Loucy (cell line): ENCODE measurements at regions not wholly inside any gene's neighbourhood (a gene's known extent, or its start where the extent isn't known, plus 50 kb on each side); places are given as distances from the start of the nearest gene placed in this dataset.
"Not testable (repeated sequence)": the region's sequence is repeated elsewhere in the genome, so short reads cannot be mapped to it uniquely, and the experiment has no call there.

Source experiments
- H2AFZ ChIP-seq: fragments of 200-600 bp; sonication (generic); 2 replicates; pipeline ENCODE4 v1.6.0; 2016; ENCODE audit warnings: antibody characterized with exemption, mild to moderate bottlenecking, low read length, moderate library complexity
- H3F3A ChIP-seq: fragments of 200-600 bp; 2 replicates; pipeline ENCODE4 v1.6.0; 2016; ENCODE audit warnings: antibody characterized with exemption, low read depth, mild to moderate bottlenecking
- H3K27me3 ChIP-seq: fragments of 200-600 bp; sonication (generic); 2 replicates; pipeline ENCODE4 v1.6.1; 2014; ENCODE audit warnings: low read length, mild to moderate bottlenecking; ENCODE audit not compliant: insufficient read depth, poor library complexity, severe bottlenecking
- H3K36me3 ChIP-seq: fragments of 200-600 bp; sonication (generic); 2 replicates; pipeline ENCODE4 v1.6.1; 2016; ENCODE audit warnings: low read length; ENCODE audit not compliant: insufficient read depth
- H3K4me1 ChIP-seq: fragments of 200-600 bp; sonication (generic); 2 replicates; pipeline ENCODE4 v1.5.1; 2014; ENCODE audit warnings: low read length, mild to moderate bottlenecking; ENCODE audit not compliant: insufficient read depth, poor library complexity, severe bottlenecking
- H3K4me2 ChIP-seq: fragments of 200-600 bp; sonication (generic); 2 replicates; pipeline ENCODE4 v1.6.0; 2014; ENCODE audit warnings: antibody characterized with exemption, low read length, low read depth, mild to moderate bottlenecking; ENCODE audit not compliant: poor library complexity, severe bottlenecking
- H3K4me3 ChIP-seq: fragments of 200-600 bp; sonication (generic); 2 replicates; pipeline ENCODE4 v1.5.1; 2014; ENCODE audit warnings: low read length, mild to moderate bottlenecking, mixed read lengths; ENCODE audit not compliant: poor library complexity, severe bottlenecking
- H3K79me2 ChIP-seq: fragments of 200-600 bp; sonication (generic); 2 replicates; pipeline ENCODE4 v1.6.1; 2014; ENCODE audit warnings: low read length; ENCODE audit not compliant: insufficient read depth
- H3K9ac ChIP-seq: fragments of 200-600 bp; sonication (generic); 2 replicates; pipeline ENCODE4 v1.6.0; 2014; ENCODE audit warnings: mild to moderate bottlenecking, low read depth, low read length, moderate library complexity; ENCODE audit not compliant: poor library complexity, severe bottlenecking
- H3K9me2 ChIP-seq: fragments of 200-600 bp; sonication (generic); replicated peaks from 2 replicates; pipeline ENCODE4 v1.6.1; 2016; ENCODE audit warnings: low read depth, low read length, mixed read lengths
- H3K9me3 ChIP-seq: fragments of 200-600 bp; sonication (generic); 2 replicates; pipeline ENCODE4 v1.6.1; 2014; ENCODE audit warnings: mild to moderate bottlenecking, antibody characterized with exemption, low read length, low read depth; ENCODE audit not compliant: insufficient read depth
- H4K20me1 ChIP-seq: fragments of 200-600 bp; sonication (generic); 2 replicates; pipeline ENCODE4 v1.6.0; 2014; ENCODE audit warnings: antibody characterized with exemption, low read length, mild to moderate bottlenecking; ENCODE audit not compliant: insufficient read depth, poor library complexity, severe bottlenecking
- EZH2phosphoT487 ChIP-seq: fragments of 200-600 bp; IDR thresholded peaks from 2 replicates; pipeline ENCODE4 v1.6.1; 2018; ENCODE audit warnings: antibody characterized with exemption, mild to moderate bottlenecking, moderate library complexity, borderline replicate concordance
- TF ChIP-seq, protein P1 (sequence below): fragments of 200-600 bp; sonication (generic); conservative IDR thresholded peaks from 2 replicates; pipeline ENCODE4 v1.5.1; 2014; ENCODE audit warnings: mild to moderate bottlenecking, antibody characterized with exemption, low read length

DNA sequence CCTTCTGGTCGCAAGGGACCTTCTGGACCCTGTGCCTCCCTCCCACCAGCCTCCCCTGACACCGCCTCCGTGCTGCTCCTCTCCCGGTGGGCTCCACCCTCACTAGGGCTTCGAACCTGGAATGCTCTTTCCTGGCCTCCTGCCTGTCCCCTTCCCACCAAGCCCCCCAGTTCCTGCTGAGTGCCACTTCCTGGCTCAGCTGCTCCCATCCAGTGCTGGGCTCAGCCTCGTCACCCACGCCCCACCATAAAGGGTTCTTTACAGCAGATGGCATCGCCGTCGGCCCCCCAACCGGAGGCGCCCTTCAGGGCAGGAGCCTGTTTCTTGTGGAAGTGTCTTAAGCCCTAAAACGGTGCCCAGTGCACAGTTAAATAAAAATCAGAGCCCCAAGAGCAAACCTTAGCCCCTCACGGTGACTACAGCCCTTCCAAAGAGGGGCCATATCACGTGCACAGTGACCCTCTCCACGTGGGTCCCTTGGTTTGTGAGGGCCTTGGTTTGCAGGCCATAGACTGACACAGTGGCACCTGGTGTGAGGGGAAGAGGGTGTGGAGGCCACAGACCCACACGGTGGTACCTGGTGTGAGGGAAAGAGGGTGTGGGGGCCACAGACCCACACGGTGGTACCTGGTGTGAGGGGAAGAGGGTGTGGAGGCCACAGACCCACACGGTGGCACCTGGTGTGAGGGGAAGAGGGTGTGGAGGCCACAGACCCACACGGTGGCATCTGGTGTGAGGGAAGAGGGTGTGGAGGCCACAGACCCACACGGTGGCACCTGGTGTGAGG, 111.4 kb downstream of the METRNL start:
- Histone ChIP-seq H2AFZ (no peak overlapping the region), H3K9ac (no peak overlapping the region), H3K79me2 (no peaks in the 10 kb centered on the region), H3K4me3 (no peak overlapping the region), H3K27me3 (no peaks in the 10 kb centered on the region), H4K20me1 (no peaks in the 10 kb centered on the region), H3K4me1 (peaks cover 3% of the 10 kb centered on the region), H3K9me2 (no peaks in the 10 kb centered on the region), H3K4me2 (no peak overlapping the region), H3K36me3 (no peaks in the 10 kb centered on the region), H3F3A (no peaks in the 10 kb centered on the region), H3K9me3 (peaks cover 10% of the 10 kb centered on the region; the same call in 1 of the 2 replicates)
- TF ChIP-seq, protein P1, sequence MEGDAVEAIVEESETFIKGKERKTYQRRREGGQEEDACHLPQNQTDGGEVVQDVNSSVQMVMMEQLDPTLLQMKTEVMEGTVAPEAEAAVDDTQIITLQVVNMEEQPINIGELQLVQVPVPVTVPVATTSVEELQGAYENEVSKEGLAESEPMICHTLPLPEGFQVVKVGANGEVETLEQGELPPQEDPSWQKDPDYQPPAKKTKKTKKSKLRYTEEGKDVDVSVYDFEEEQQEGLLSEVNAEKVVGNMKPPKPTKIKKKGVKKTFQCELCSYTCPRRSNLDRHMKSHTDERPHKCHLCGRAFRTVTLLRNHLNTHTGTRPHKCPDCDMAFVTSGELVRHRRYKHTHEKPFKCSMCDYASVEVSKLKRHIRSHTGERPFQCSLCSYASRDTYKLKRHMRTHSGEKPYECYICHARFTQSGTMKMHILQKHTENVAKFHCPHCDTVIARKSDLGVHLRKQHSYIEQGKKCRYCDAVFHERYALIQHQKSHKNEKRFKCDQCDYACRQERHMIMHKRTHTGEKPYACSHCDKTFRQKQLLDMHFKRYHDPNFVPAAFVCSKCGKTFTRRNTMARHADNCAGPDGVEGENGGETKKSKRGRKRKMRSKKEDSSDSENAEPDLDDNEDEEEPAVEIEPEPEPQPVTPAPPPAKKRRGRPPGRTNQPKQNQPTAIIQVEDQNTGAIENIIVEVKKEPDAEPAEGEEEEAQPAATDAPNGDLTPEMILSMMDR = no peak
- no peak for TF ChIP-seq EZH2phosphoT487

DNA sequence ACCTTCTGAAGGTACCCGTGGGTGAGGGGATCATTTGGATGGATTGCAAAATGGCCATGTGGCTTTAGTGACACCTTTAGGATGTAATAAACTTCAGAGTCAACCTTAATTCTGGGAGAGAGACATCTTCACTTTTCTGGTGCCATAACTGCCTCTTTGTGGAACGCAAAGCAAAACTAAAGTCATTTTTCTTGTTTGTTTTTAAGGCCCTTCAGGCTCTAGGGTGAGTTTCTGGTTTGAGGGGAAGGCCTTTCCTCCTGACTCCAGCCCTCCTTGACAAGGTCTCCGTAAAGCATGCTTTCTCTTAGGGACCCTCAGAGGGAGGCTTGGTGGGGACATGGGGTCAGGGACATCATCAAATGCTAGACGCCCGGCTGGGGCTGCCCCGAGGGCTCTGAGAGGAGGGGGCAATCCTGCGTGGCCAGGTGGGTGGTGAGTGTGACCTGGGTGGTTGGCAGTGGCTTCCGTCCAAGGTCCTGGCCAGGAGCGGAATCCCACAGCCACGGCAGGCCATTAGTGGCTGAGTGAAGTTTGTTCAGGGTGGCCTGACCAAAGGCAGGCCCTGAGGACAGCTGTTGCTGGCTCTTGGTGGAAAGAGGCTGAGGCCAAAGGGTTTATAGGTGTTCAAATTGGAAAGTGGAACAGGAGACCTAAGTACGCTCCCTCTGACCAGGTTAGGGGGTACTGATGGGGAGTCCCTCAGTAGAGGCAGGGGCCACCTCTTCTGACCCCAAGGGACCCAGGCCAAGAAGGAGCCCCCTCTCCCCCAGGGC, 112.2 kb downstream of the METRNL start:
- no peak for TF ChIP-seq EZH2phosphoT487
- TF ChIP-seq, protein P1 = no peak

DNA sequence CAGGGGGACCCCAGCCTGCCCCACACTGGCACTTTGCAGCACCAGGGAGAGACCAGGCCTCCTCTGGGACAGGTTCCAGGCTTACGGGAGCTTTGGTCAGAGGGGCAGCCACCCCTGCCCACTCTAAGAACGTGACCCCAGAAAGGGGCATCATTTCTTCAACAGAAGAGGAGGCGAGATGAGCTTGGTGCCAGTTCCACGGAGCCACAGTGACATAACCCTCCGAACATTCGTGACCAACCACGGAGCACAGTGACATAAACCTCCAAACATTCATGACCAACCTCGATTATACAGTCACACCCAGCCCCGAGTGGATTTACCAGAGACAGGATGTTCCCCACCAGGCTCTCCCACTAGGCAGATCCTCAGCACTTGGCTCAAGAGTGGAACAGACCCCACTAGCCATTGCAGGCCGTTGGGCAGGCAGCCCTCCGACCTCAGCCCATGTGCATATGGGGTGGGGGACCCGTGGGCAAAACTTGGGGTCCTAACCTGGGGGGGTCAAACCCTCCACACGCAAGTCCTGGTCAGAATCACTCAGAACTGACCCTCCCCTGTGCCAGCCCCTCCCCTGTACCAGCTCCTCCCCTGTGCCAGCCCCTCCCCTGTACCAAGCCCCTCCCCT, 112.9 kb downstream of the METRNL start:
- no peaks in the 10 kb centered on the region for H3K36me3 ChIP-seq
- H3K79me2 ChIP-seq = no peaks in the 10 kb centered on the region
- H2AFZ ChIP-seq = no peak overlapping the region
- H3K9me2 ChIP-seq = no peaks in the 10 kb centered on the region
- H4K20me1 ChIP-seq = no peaks in the 10 kb centered on the region
- H3K27me3 ChIP-seq = no peaks in the 10 kb centered on the region
- peaks cover 3% of the 10 kb centered on the region for H3K4me1 ChIP-seq
- TF ChIP-seq, protein P1 = no peak
- no peak for TF ChIP-seq EZH2phosphoT487
- no peak overlapping the region for H3K4me3 ChIP-seq
- no peak overlapping the region for H3K4me2 ChIP-seq
- no peaks in the 10 kb centered on the region for H3F3A ChIP-seq
- peaks cover 10% of the 10 kb centered on the region; the same call in 1 of the 2 replicates for H3K9me3 ChIP-seq
- H3K9ac ChIP-seq = no peak overlapping the region

More for the DNA sequence above, 112.2 kb downstream of the METRNL start:
- no peak overlapping the region for H3K9ac ChIP-seq
- H3K79me2 ChIP-seq = no peaks in the 10 kb centered on the region
- no peak overlapping the region for H3K4me3 ChIP-seq
- H4K20me1 ChIP-seq = no peaks in the 10 kb centered on the region
- peaks cover 3% of the 10 kb centered on the region for H3K4me1 ChIP-seq
- H3F3A ChIP-seq = no peaks in the 10 kb centered on the region
- H2AFZ ChIP-seq = no peak overlapping the region
- H3K9me3 ChIP-seq = peaks cover 10% of the 10 kb centered on the region; the same call in 1 of the 2 replicates
- no peak overlapping the region for H3K4me2 ChIP-seq
- no peaks in the 10 kb centered on the region for H3K27me3 ChIP-seq
- no peaks in the 10 kb centered on the region for H3K9me2 ChIP-seq
- H3K36me3 ChIP-seq = no peaks in the 10 kb centered on the region

DNA sequence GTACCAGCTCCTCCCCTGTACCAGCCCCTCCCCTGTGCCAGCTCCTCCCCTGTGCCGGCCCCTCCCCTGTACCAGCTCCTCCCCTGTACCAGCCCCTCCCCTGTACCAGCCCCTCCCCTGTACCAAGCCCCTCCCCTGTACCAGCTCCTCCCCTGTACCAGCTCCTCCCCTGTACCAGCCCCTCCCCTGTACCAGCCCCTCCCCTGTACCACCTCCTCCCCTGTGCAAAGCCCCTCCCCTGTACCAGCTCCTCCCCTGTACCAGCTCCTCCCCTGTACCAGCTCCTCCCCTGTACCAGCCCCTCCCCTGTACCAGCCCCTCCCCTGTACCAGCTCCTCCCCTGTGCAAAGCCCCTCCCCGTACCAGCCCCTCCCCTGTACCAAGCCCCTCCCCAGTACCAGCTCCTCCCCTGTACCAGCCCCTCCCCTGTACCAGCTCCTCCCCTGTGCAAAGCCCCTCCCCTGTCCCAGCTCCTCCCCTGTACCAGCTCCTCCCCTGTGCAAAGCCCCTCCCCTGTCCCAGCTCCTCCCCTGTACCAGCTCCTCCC, 113.5 kb downstream of the METRNL start:
- not testable (repeated sequence) for H3K36me3 ChIP-seq, H3K4me1 ChIP-seq, H2AFZ ChIP-seq

More for the DNA sequence above, 113.5 kb downstream of the METRNL start:
- H3K4me3 ChIP-seq, H3K27me3 ChIP-seq, H3K9me3 ChIP-seq, H4K20me1 ChIP-seq, H3F3A ChIP-seq, H3K4me2 ChIP-seq, H3K9ac ChIP-seq, H3K9me2 ChIP-seq, H3K79me2 ChIP-seq: not testable (repeated sequence)
